GM18502 (cell line): ENCODE measurements at regions not wholly inside any gene's neighbourhood (a gene's known extent, or its start where the extent isn't known, plus 50 kb on each side); places are given as distances from the start of the nearest gene placed in this dataset.
A peak's percentile ranks its signal among the peaks of the same experiment; 100 is the strongest.
"Not testable (repeated sequence)": the region's sequence is repeated elsewhere in the genome, so short reads cannot be mapped to it uniquely, and the experiment has no call there.

Source experiments
- ATAC-seq: cut with Tn5 transposase; IDR thresholded peaks from one replicate; pipeline ENCODE4 v1.9.1; 2021; ENCODE audit warnings: mild to moderate bottlenecking; ENCODE audit not compliant: unreplicated experiment, poor library complexity

- no peak for ATAC-seq
Observed at GRCh38 chr12:42030588-42030987, 114.1 kb downstream of the GXYLT1 start.

GRCh38 chr12:42027546-42027945, 117.1 kb downstream of the GXYLT1 start:
- no peak for ATAC-seq

DNA sequence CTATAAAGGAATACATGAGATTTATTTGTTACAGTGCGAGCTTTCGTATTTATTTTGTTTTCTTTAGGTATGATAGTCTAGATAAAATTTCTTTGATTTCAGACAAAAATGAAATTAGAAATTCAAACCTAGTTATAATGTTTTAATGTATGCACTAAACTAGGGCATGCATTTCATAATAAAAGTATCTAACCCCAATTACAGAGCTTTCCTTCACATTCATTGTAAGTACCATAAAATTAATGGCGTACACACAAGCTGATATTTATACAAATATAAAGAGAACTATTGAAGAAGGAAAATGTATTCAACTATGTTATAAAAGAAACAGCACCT, 120.2 kb downstream of the GXYLT1 start:
- no peak for ATAC-seq

DNA sequence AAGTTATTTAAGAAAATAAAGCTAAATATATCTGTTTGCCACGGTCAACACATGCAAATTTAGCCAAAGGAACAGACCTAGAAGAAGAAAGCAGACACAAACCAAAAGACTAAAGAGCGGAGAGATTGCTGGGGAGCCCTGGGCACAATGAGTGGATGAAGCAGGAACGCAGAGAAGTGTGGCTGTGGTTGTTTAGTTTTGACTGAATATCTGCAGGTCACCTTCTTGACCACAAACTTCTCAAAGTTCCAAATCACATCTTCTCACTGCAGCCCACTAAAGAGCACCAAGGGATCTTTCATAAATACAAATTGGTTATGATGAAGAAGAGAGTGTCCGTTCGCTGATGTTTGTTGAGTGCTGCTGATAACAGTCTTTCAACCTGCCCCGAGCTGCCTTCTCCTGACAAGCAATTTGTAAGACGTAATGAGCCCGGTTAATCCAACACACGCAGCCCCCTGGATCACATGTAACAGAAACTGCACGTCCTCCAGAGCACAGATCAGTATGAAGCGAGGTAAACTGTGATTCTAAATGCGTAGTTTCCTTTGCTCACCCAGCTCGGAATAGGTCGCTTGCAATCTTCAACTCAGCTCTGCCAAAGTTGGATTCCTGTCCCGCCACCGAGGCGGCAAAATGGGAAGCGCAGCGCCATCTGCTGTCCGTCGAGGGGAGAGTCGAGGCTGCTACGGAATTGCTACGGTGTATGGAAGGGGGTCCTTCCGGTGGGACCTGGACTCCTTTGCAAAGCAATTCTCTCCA, 120.8 kb downstream of the GXYLT1 start:
- peak; percentile 96 for ATAC-seq

DNA sequence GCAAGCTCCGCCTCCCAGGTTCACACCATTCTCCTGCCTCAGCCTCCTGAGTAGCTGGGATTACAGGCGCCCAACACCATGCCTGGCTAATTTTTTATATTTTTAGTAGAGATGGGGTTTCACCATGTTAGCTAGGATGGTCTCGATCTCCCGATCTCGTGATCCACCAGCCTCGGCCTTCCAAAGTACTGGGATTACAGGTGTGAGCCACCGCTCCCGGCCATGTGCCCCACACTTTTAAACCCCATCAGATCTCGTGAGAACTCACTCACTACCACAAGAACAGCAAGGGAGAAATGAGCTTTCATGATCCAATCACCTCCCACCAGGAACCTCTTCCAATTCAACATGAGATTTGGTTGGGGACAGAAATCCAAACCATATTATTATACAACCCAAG, 122.7 kb downstream of the GXYLT1 start:
- not testable (repeated sequence) for ATAC-seq

- ATAC-seq: no peak
Observed at GRCh38 chr12:42021469-42021868, 123.2 kb downstream of the GXYLT1 start.

GRCh38 chr12:42020226-42020625, 124.4 kb downstream of the GXYLT1 start:
- no peak for ATAC-seq

- ATAC-seq: no peak
Observed at GRCh38 chr12:42019746-42020145, 124.9 kb downstream of the GXYLT1 start.

GRCh38 chr12:42017051-42017450, 127.6 kb downstream of the GXYLT1 start:
- ATAC-seq: no peak

- ATAC-seq: no peak
Observed at GRCh38 chr12:42015051-42015461, 129.6 kb downstream of the GXYLT1 start.

DNA sequence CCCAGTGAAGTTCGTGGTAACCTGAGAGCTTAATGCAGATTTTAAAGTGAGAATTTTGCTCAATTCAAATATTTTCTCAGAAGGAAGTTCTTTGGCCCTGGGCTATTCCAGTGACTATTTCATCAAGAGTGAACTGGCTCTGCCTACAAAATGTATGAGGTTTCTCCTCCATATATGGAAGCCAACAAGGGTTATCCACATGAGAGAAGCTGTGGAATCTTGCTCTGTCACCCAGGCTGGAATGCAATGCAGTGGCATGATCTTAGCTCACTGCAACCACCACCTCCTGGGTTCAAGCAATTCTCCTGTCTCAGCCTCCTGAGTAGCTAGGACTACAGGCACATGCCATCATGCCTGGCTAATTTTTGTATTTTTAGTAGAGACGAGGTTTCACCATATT, 132.2 kb downstream of the GXYLT1 start:
- ATAC-seq: not testable (repeated sequence)

DNA sequence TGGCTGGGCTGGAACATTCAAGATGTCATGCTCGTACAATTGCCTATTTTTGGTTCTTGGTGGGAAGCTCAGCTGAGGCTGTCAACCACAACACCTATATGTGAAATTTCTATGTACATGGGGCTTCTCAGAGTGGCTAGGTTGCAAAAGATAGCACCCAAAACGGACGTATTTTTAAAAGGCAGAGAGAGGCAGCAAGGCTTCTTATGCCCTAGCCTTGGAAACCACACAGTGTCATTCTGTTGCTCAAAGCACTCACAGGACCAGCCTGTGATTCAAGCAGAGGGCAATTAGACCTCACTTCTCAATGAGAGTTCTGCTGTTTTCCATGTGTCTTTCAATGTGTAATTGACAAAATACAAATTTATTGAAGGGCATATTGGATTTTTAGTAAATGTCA, 134.0 kb downstream of the GXYLT1 start:
- ATAC-seq: no peak

GRCh38 chr12:42010257-42010656, 134.4 kb downstream of the GXYLT1 start:
- no peak for ATAC-seq

DNA sequence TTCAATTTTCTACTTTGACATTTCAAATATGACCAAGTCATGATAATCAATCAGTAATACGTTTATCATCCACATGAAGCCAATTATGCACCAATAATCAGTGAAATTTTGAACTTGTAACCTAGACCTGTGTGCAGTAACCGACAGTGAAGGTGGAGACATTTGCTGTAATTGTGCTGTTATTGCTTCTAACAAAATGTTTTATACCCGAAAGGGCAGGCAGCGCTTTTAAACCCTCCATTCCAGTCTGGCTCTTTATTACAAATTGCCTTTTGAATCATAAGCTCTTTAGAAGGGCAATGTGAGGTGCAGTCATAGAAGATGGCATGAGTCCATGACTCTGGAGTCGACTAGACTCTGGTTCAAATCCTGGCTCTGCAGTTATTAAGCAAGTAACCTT, 135.7 kb downstream of the GXYLT1 start:
- ATAC-seq: no peak

DNA sequence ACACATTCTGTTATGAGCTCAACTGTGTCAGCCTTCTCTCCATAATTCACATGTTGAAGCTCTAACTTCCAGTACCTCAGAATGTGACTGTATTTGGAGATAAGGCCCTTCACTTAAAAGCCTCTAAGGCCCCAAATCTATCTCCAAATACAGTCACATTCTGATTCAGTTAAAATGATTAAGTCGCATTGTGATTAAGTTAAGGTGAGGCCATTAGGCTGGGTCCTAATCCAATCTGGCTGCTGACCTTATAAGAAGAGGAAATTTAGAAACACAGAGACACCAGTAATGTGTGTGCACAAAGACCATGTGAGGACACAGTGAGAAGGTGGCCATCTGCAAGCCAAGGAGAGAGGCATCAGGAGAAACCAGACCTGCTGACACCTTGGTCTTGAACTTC, 141.6 kb downstream of the GXYLT1 start:
- ATAC-seq: no peak

DNA sequence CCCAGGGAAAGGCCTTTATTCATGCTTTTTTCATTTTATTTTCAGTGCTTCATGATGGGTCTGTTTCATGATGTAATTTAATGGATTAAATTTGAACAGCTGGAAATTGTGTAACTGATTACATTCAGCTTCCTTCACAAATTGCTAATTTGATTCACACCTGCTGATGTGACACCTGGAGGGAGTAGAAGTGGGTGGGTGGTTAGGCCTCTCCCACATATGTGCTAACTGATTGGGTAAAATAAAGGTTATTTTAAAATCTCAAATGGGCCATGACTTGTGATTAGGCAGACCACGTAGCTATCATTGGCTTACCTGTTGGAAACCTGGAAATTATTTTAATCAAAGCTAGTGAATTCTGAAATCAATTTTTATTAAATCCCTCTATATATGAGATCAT, 142.1 kb downstream of the GXYLT1 start:
- no peak for ATAC-seq

GRCh38 chr12:41998436-41998835, 146.2 kb downstream of the GXYLT1 start:
- no peak for ATAC-seq

DNA sequence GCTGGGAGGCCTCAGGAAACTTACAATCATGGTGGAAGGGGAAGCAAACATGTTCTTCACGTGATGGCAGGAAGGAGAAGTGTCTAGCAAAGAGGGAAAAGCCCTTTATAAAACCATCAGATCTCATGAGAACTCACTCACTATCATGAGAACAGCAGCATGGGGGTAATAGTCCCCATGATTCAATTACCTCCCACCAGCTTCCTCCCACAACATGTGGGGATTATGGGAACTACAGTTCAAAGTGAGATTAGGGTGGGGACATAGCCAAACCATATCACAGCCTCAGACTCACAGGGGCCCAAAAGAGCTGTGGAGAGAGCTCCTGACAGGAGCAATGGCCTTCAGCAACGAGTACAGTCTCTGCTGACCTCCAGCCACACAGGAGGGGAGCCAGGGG, 151.4 kb downstream of the GXYLT1 start:
- ATAC-seq: no peak

- ATAC-seq: no peak
Observed at GRCh38 chr12:41992692-41993215, 151.9 kb downstream of the GXYLT1 start.

GRCh38 chr12:41992022-41992421, 152.7 kb downstream of the GXYLT1 start:
- no peak for ATAC-seq

DNA sequence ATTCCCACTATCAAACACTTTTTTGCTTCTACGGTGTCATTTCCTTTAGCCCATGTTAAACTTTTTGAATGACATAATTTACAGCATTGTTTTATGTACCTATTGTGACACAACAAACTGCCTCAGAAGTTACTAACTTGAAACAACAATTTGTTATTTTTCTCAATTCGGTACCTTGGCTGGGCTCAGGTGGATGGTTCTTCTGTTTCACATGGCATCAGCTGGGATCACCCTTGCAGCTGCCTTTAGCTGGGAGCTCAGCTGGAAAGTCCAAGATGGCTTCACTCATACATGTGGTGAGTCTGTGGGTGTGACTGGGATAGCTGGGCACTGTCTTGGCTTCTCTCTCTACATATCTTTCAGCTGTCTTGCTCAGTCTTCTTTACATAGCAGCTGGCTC, 156.0 kb downstream of the GXYLT1 start:
- no peak for ATAC-seq

DNA sequence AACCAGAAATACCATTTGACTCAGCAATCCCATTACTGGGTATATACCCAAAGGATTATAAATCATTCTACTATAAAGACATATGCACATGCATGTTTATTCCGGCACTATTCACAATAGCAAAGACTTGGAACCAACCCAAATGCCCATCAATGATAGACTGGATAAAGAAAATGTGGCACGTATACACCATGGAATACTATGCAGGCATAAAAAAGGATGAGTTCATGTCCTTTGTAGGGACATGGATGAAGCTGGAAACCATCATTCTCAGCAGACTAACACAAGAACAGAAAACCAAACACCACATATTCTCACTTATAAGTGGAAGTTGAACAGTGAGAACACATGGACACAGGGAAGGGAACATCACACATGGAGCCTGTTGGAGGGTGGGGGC, 158.2 kb downstream of the GXYLT1 start:
- ATAC-seq: not testable (repeated sequence)
